ENCODE measurements at regions not wholly inside any gene's neighbourhood (a gene's known extent, or its start where the extent isn't known, plus 50 kb on each side); places are given as distances from the start of the nearest gene placed in this dataset.

DNA sequence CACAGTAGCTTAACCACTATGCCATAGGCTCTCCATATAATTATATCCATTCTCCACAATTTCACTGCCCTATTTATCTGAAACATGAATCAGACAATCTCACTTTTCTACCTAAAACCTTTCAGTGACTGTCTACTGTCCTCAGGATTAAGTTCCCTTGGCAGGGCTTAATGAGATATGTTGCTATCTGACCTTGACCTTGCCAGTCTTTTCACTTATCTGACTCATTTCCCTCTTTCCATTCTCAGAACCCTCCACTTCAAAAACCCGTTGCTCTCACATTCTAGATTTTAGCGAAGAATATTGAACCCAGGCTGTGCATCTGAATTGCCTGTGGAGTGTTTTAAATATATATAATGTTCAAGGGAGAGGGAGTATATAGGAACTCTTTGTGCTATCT, 452.1 kb upstream of the MPDZ start:
- no peak for TF ChIP-seq RARB (CRISPR knock-in tag; IDR thresholded peaks at IDR 0.05)
- TF ChIP-seq TSHZ2 (CRISPR knock-in tag; IDR thresholded peaks at IDR 0.05) = no peak
- no peak for TF ChIP-seq SNAI2 (CRISPR knock-in tag; IDR thresholded peaks at IDR 0.05)
- no peak for TF ChIP-seq ESRRG (CRISPR knock-in tag; IDR thresholded peaks at IDR 0.05)
- no peak for TF ChIP-seq PPARA (CRISPR knock-in tag; IDR thresholded peaks at IDR 0.05; ENCODE audit: borderline replicate concordance)
- no peak for TF ChIP-seq TOX (CRISPR knock-in tag; IDR thresholded peaks at IDR 0.05; ENCODE audit: borderline replicate concordance)
- no peak for TF ChIP-seq OSR1 (CRISPR knock-in tag; IDR thresholded peaks at IDR 0.05)
- no peak for TF ChIP-seq ZNF70 (CRISPR knock-in tag; IDR thresholded peaks at IDR 0.05)
- TF ChIP-seq ZC3H10 (CRISPR knock-in tag; IDR thresholded peaks at IDR 0.05) = no peak
- TF ChIP-seq ISL1 (CRISPR knock-in tag; IDR thresholded peaks at IDR 0.05) = no peak
- no peak for TF ChIP-seq ZFP3 (CRISPR knock-in tag; IDR thresholded peaks at IDR 0.05)
- TF ChIP-seq, protein P1, sequence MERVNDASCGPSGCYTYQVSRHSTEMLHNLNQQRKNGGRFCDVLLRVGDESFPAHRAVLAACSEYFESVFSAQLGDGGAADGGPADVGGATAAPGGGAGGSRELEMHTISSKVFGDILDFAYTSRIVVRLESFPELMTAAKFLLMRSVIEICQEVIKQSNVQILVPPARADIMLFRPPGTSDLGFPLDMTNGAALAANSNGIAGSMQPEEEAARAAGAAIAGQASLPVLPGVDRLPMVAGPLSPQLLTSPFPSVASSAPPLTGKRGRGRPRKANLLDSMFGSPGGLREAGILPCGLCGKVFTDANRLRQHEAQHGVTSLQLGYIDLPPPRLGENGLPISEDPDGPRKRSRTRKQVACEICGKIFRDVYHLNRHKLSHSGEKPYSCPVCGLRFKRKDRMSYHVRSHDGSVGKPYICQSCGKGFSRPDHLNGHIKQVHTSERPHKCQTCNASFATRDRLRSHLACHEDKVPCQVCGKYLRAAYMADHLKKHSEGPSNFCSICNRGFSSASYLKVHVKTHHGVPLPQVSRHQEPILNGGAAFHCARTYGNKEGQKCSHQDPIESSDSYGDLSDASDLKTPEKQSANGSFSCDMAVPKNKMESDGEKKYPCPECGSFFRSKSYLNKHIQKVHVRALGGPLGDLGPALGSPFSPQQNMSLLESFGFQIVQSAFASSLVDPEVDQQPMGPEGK (CRISPR knock-in tag; IDR thresholded peaks at IDR 0.05; ENCODE audit: borderline replicate concordance) = no peak
- no peak for TF ChIP-seq TCF4 (CRISPR knock-in tag; IDR thresholded peaks at IDR 0.05; ENCODE audit: borderline replicate concordance)
- no peak for TF ChIP-seq CSDC2 (CRISPR knock-in tag; IDR thresholded peaks at IDR 0.05)
- TF ChIP-seq, protein P2, sequence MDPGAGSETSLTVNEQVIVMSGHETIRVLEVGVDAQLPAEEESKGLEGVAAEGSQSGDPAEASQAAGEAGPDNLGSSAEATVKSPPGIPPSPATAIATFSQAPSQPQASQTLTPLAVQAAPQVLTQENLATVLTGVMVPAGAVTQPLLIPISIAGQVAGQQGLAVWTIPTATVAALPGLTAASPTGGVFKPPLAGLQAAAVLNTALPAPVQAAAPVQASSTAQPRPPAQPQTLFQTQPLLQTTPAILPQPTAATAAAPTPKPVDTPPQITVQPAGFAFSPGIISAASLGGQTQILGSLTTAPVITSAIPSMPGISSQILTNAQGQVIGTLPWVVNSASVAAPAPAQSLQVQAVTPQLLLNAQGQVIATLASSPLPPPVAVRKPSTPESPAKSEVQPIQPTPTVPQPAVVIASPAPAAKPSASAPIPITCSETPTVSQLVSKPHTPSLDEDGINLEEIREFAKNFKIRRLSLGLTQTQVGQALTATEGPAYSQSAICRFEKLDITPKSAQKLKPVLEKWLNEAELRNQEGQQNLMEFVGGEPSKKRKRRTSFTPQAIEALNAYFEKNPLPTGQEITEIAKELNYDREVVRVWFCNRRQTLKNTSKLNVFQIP (CRISPR knock-in tag; IDR thresholded peaks at IDR 0.05; ENCODE audit: borderline replicate concordance, low read depth) = no peak
- TF ChIP-seq GLIS3 (CRISPR knock-in tag; IDR thresholded peaks at IDR 0.05) = no peak
- TF ChIP-seq BACH2 (CRISPR knock-in tag; IDR thresholded peaks at IDR 0.05; ENCODE audit: borderline replicate concordance) = no peak
- TF ChIP-seq ZFP30 (CRISPR knock-in tag; IDR thresholded peaks at IDR 0.05) = no peak
- TF ChIP-seq ARNTL (CRISPR knock-in tag; IDR thresholded peaks at IDR 0.05; ENCODE audit: borderline replicate concordance, low read depth) = no peak
- no peak for TF ChIP-seq CSRNP3 (CRISPR knock-in tag; IDR thresholded peaks at IDR 0.05)
- ATAC-seq = no peak

DNA sequence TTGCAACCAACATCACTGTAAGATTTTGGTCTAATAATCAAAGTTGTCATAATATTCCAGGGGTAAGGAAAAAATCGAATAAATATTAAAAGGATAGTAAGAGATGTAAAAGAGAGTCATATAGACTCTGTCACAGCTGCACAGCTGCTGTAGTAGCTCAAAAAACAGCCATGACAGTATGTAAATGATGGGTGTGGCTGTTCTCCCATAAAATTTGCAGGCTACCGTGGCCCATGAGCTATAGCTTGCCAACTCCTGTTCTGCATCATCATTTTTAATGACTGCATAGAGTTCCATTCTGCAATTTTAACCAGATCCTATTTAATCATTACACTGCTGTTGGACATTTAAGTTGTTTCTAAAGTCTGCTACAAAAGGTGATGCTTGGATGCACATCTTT, 450.5 kb upstream of the MPDZ start:
- no peak for ATAC-seq
- TF ChIP-seq ARNTL (CRISPR knock-in tag; IDR thresholded peaks at IDR 0.05; ENCODE audit: borderline replicate concordance, low read depth) (no peak), ZFP3 (CRISPR knock-in tag; IDR thresholded peaks at IDR 0.05) (no peak), ZFP30 (CRISPR knock-in tag; IDR thresholded peaks at IDR 0.05) (no peak)

- TF ChIP-seq, protein P2 (CRISPR knock-in tag; IDR thresholded peaks at IDR 0.05; ENCODE audit: borderline replicate concordance, low read depth) = no peak
- 0 out of 3 replicates have a peak, but pooled peaks have one; percentile 21 for ATAC-seq
Observed at GRCh38 chr9:13728917-13729811, 449.7 kb upstream of the MPDZ start.

Measured in SK-N-SH treated with all-trans-retinoic acid at 6 μM for 48 hours (cell line).